GM19023 (cell line): ENCODE measurements at regions not wholly inside any gene's neighbourhood (a gene's known extent, or its start where the extent isn't known, plus 50 kb on each side); places are given as distances from the start of the nearest gene placed in this dataset.
"Not testable (repeated sequence)": the region's sequence is repeated elsewhere in the genome, so short reads cannot be mapped to it uniquely, and the experiment has no call there.

Experiments used
- ATAC-seq: cut with Tn5 transposase; IDR thresholded peaks from one replicate; pipeline ENCODE4 v1.9.1; 2021; ENCODE audit warnings: mild to moderate bottlenecking, moderate library complexity; ENCODE audit not compliant: unreplicated experiment

DNA sequence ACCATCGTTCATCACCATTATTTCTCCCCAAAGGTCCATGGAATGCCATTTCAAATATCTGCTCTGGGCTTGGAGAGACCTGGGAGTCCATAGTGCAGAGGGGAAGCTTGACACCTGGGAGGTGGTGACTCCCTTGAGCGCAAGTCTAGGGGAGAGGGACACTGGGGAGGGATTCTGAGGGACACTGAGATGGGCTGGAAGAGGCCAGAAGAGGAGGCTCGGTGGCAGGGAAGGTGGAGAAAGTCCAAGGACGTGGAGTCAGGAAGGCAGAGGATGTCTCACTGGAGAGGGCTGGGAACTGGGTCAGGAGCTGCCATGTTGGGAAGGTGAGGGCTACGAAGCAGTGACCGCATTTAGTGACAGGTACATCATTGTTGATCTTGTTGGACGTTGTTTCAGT, 160.3 kb upstream of the MVB12B start:
- ATAC-seq: no peak

DNA sequence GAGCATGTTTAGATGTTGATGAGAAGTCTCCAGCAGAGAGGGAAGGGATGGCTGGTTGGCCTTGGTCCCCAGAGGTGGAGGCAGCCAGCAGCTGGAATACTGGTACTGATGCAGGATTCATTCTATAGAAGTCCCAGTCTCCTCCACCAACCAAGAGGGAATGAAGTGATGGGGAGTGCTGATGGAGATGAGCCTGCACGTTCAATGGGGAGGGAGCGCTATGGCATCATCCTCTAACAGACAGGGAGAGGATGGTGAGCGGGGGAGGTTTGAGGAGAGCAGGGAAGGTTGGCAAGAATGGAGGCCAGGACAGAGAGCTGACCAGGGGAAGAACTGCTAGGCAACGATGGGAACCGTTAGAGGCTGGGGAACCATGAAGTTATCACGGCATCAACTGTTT, 159.8 kb upstream of the MVB12B start:
- no peak for ATAC-seq

DNA sequence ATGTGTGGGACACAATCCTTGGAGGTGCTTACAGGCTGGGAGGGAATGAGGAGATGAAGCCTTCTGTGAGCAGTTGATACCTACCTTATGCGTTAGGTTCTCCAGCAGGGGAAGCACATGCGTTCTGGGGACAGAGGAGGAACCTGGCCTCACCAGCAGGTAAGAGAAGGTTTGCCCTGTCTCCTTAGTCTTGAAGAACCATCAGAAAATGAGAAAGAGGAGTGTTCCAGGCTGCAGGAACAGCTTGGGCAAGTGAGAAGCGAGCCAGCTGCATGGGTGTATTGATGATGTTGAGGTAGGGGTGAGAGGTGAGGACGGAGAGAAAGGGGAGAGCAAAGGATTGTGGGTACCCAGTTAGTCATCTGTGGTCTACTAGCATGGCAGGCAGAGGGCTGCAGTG, 156.9 kb upstream of the MVB12B start:
- ATAC-seq: no peak

DNA sequence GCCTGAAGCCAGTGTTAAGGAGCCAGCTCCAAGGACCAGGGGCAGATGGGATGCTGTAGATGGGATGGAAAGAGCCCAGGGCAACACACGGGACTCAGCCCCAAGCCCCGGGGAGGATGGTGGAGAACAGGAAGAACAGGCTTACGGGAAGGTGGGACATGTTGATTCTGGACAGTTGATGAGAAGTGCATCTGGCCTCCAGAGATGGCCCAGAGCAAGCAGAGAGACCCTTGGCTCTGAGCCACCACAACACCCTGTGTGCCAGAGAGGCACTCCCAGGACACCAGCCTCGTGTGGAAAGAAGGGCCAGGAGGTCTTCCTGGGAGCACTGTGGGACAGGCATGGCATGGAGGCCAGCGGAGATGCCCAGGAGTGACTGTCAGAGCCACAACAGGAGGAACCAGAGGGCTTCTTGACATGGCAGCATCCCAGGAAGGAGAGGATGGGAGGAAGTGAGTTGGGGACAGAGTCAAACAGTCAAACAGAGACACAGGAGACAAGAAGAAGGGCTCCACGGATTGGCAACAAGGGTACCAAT, 156.3 kb upstream of the MVB12B start:
- ATAC-seq: no peak

DNA sequence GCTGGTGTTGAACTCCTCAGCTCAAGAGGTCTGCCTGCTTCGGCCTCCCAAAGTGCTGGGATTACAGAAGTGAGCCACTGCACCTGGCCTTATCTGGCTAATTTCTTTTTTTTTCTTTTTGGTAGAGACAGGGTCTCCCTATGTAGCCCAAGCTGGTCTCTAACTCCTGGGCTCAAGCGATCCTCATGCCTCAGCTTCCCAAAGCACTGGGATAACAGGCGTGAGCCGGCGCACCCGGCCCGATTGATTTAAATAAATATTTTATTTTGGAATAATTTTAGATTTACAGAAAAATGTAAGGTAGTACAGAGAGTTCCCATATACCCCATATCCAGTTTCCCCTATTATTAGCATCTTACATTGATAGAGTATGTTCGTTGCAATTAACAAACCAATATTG, 155.0 kb upstream of the MVB12B start:
- ATAC-seq: no peak

DNA sequence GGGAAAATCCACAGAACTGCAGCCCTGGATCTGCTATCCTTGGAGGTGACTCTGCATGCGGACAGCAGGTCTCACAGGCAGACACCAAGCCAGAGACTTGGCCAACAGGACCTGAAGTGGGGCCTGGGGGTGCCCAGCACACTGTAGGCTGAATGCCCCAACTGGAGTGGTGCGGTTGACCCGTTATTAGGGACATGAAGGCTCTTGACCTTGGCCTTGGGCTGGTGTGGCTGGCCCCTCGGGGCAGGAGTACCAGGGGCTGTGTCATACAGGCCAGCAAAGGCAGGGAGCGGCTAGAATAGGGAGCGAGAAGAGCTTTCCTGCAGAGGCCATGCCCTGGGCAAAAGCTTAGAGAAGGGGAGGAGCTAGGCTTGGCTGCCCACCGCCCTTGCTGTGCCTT, 153.2 kb upstream of the MVB12B start:
- ATAC-seq: no peak

DNA sequence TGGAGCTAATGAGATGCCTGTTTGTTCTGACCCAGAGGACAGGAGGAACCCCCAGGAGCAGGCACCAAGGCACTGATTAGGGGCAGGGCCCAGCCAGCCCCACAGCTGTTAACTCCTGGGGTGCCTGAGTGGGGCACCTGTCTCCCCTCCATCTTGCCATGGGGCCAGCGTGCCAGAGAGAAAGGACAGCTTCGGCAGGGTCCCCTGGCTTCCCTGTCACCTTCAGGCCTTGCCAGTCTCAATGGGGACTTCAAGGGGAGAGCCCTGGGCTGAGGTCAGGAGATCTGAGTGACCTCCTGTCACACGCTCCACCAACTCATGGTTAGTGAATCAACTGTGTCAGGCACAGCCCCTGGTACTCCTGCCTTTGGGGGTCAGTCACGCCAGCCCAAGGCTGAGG, 152.7 kb upstream of the MVB12B start:
- no peak for ATAC-seq

DNA sequence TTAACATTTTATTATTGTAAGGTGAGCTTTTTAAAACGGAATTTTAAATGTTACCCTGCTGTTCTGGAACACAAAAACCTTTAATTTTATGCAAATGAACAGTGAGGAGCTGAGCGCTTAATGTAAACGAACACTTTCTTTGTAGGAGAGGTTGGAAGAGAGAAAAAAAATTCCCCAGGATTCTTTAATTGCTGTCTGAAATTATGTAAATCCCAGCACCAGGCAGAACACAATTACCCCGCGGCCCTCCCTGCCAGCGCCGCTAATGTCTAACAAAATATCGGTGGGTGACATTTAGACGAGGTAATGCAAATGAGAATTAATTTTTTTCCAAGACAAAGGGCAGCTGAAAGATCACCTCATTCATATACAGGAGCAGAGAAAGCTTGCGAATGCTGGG, 143.4 kb upstream of the MVB12B start:
- no peak for ATAC-seq

DNA sequence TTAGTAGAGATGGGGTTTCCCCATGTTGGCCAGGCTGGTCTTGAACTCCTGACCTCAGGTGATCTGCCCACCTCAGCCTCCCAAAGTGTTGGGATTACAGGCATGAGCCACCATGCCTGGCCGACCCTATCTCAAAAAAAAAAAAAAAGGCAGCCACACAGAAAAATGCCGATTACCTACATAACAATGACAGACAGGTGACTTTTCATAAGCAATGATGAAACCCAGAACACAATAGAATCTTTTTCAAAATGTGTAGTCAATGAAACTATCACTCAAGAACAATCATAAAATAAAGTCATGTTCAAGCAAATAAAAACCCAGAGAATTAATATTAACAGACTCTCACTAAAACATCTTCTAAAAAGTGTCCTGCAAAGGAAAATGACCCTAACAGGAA, 135.6 kb upstream of the MVB12B start:
- not testable (repeated sequence) for ATAC-seq

DNA sequence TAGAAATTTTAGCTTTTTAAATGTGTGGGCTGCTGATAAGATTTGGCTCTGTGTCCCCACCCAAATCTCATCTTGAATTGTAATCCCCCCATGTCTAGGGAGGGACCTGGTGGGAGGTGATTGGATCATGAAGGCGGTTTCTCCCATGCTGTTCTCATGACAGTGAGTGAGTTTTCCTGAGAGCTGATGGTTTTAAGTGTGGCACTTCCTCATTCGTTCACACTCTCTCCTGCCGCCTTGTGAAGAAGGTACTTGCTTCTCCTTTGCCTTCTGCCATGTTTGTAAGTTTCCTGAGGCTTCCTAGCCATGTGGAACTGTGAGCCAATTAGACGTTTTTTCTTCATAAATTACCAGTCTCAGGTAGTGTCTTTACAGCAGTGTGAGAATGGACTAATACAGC, 127.8 kb upstream of the MVB12B start:
- ATAC-seq: no peak

DNA sequence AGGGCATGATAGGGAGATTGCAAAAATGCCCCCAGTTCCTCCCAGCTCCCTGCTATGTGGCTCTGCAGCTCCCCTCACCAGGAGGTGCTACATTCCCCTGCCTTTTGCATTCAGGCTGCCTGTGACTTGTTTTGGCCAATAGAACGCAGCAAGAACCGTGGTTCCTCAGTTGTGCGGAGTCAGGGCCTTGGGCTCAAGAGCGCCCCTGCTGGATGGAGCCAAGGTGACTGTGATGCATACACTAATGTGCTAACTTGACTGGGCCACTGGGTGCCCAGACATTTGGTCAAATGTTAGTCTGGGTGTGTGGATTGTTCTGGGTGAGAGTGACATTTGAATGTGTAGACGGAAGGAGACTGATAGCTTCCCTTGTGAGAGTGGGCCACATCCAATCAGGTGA, 123.3 kb upstream of the MVB12B start:
- no peak for ATAC-seq

DNA sequence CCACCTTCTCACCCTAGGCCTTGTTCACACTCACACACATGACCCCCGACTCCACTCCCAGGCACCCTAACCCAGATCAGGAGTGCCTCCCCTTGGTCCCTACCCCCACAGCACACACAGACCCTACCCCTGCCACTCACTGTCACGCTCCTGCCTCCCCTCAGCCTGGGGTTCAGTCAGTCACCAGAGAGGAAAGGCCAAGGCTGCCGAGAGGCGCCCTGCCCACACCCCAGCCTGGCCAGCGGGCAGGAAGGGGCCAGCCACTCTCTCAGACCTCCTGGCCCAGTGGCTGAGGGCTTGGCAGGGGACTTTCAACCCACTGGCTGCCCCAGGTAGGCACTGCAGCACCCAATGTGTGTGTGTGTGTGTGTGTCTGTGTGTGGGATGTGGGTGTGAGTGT, 122.4 kb upstream of the MVB12B start:
- ATAC-seq: no peak

DNA sequence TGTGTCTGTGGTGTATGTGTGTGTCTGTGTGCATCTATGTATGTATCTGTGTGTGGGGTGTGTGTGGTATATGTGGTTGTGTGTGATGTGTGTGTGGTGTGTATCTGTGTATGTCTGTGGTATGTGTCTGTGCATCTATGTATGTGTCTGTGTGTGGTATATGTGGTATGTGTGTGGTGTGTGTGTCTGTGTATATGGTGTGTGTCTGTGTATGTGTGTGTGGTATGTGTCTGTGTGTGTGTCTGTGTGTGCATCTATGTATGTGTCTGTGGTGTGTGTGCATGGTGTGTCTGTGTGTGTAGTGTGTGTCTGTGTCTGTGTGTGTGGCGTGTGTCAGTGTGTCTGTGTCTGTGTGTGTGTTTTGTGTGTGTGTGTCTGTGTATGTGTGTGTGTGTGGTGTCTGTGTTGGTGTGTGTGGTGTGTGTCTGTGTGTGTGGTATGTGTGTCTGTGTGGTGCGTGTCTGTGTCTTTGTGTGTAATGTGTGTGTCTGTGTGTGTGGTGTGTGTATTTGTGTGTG, 121.9 kb upstream of the MVB12B start:
- no peak for ATAC-seq

DNA sequence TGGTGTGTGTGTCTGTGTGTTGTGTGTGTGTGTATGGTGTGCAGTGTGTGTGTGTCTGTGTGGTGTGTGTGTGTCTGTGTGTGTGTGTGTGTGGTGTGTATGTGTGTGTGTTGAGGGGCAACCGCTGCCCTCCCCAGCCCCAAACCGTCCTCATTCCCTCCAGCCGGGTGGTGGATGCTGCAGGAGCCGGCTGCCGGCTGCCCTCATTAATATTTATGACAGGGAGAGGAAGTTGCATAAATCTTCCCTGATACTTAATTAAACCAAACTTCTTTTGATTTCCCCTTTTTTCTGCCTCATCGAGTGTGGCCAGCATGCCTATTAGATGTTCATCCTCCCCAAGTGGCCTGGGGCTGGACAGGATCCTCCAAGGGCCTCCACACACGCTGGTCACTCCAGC, 121.4 kb upstream of the MVB12B start:
- no peak for ATAC-seq

DNA sequence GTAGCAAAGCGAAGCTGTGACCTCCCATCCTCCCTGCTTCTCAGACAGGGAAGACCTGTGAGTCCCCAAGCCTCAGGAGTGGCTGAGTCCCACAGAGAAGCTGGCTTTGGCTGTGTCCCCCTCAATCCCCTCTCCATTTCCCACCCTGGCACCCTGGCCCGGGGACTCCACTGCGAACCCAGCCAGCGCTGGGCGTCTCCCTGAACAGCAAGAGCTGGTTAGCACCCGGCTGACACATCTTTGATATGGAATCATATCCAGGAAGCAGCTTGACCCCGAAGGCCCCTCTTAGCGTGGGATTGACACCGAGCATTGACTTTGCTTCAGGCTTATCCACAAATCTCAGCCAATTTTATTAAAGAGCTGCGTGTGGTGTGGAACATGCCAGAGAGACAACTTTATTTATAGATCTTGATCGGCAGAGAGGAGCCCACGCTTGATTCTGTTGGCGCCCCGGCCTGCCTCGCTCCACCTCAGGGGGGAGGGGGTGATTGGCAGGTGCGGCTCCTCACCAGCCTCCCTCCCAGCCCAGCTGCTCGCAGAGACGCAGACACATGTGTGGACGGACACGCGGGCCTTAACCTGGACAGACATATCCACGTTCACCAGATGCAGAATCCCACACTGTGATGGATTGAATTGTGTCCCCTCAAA, 120.7 kb upstream of the MVB12B start:
- no peak for ATAC-seq

DNA sequence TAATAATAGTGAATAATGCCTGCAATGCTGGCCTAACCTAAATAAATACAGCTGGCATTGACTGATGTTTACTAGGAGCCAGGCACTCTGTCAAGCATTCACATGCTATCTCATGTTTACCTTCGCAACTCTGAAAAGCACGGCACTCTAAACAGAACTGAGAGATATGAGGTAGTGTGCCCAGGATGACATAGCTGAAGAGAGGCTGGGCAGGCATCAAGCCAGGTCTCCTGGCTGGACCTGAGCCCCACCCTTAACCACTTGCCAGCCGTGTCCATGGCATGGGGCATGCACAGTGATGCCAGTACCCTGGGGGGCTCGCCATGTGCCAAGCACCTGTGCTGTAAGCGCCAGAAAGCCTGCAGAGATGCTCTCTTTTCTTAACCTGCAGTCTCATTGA, 119.4 kb upstream of the MVB12B start:
- ATAC-seq: no peak

DNA sequence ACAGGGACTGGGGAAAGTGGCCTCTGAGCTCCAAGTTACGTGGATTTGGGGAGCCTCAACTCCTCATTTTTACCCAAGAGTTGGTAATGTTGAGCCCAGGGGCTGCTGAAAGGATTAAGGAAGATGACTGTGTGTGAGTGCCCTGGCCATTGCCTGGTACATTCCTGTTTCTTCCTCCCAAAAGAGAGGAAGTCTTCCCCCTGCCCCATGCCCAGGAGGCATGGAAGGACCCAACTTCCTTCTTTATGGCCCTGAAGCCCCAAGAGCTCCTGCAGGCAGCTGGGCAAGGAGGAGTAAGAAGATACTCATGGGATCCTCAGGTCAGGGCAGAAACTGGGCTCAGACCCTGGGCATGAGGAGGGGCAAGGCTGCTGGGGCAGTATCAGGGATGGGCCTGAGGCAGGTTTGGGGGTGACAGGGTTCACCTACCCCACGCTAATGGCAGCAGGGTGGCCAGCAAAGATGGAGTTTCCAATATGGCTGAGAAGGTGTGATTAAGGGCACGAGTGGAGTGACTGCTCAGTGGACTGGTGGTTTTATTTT, 118.3 kb upstream of the MVB12B start:
- ATAC-seq: no peak

DNA sequence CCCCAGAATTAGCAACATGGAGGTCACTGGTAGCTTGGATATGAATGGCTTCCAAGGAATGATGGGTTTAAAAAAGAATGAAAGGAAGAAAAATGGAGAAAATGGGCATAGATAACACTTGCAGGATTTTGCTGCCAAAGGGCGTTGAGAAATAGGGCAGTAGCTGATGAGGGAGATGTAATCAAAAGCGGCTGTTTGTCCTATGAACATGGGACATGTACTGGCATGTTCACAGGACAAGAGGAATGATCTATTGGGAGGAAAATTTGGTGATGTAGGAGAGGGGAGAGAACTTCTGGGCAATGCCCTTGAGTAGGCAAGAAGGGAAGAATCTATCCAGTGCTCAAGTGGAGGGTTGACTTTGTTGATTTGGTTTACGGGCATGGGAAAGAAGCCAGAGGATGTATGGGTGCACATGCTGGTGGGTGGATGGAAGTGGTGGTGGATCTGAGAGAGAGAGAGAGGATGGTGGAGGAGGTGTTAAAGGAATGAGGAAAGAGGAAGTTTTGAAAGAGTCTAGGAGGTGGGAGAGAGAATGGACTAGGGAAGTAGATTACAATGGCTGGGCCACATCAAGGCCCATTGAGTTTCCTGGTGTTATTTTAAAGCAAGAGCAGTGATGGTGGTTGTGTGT, 115.1 kb upstream of the MVB12B start:
- ATAC-seq: no peak

DNA sequence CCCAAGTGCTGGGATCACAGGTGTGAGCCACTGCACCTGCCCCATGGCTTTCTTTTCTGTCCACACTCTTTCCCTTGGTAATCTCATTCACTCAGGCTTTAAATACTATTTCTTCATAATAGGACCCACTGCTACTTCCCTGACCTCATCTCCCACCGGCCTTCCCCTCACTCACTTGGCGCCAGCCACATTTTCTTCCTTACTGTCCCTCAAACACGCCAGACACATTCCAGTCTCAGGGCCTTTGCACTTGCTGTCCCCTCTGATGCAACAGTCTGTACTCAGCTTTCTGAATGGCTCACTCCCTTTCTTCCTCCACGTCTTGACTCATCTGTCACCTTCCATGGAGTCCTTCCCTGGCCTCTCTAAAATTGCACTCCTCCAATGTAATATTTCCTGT, 111.1 kb upstream of the MVB12B start:
- ATAC-seq: no peak

DNA sequence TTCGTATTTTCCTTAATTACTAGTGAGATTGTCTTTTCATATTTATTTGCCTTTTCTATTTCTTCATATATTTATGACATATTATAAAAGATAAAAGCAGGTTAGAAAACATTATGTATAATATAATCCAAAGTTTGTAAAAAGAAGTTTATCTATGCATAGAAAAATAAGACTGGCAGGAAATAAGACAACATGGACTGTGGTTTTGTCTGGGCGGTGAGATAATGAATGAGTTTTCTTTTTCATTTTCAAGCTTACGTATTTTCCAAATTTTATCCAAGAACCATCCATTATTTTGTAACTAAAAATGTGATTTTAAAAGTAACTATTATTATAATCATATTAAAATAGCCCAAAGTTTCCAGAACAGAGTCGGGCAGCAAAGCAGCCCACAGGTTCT, 109.8 kb upstream of the MVB12B start:
- ATAC-seq: no peak

DNA sequence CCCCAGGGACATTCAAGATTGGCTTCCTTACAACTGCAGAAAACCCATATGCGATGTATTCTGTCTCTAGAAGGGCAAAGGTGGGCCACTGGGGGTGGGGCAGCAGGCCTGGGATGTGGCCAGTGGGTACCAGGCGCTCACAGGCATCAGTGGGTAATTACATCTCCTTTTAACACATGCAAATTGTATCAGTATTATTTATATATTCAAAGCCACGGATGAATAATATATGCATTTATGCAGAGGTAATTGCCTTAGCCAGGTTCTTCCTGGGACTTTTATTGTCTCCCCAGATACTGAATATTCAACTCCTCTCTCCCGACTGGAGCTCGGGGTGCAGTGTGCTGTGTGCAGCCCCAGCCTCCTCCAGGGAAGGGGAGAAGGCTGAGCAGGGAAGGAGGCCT, 109.4 kb upstream of the MVB12B start:
- ATAC-seq: no peak

DNA sequence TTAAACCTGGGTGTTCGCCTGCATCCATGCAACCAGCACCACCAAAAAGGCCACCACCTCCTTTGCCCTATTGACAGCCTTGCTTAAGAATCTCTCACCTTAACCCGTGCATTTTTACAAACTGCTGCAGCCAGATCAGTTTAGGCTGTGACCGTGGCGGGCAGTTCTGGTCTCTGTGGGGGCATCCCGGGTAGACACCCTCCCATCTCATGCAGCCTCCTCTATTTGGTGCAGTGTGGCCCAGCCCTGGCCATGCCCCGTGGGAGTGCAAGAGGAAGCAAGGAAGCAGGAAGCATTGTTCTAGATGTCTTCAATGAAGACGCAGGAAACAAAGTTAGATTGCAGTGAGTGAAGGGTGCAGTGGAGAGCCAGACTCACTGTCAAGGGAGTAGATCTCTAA, 108.8 kb upstream of the MVB12B start:
- ATAC-seq: no peak
